ENCODE measurements at regions not wholly inside any gene's neighbourhood (a gene's known extent, or its start where the extent isn't known, plus 50 kb on each side); places are given as distances from the start of the nearest gene placed in this dataset.

GRCh38 chr10:93182049-93182327, 108.3 kb downstream of the CYP26A1 start:
- no peak for TF ChIP-seq EZH2 (IDR thresholded peaks at IDR 0.05; ENCODE audit: borderline replicate concordance, insufficient read depth, low read length, poor library complexity, severe bottlenecking)
- TF ChIP-seq CTCF (IDR thresholded peaks at IDR 0.05; ENCODE audit: poor library complexity, severe bottlenecking), result no peak
- no peak for TF ChIP-seq TAF1 (IDR thresholded peaks at IDR 0.05; ENCODE audit: low read depth)

Data from neural cell (in vitro differentiated cells).